Esophagus (tissue), 2 donors: ENCODE measurements at regions not wholly inside any gene's neighbourhood (a gene's known extent, or its start where the extent isn't known, plus 50 kb on each side); places are given as distances from the start of the nearest gene placed in this dataset.

ENCODE experiments used
- H3K27ac ChIP-seq, 2 donors: one replicate each; pipeline ENCODE4 v1.5.1; 2013; ENCODE audit warnings: low read depth in 2 of 2, mild to moderate bottlenecking in 2 of 2, inconsistent platforms in 1 of 2, low read length in 1 of 2, moderate library complexity in 1 of 2
- H3K27me3 ChIP-seq, 2 donors: one replicate each; pipeline ENCODE4 v1.6.1; 2013; ENCODE audit warnings: low read length in 2 of 2, control low read depth in 1 of 2, mild to moderate bottlenecking in 1 of 2; ENCODE audit not compliant: insufficient read depth in 2 of 2, control insufficient read depth in 1 of 2
- H3K36me3 ChIP-seq, 2 donors: one replicate each; pipeline ENCODE4 v1.6.1; 2013; ENCODE audit warnings: low read length in 1 of 2; ENCODE audit not compliant: control insufficient read depth in 2 of 2, insufficient read depth in 2 of 2
- H3K4me1 ChIP-seq, 2 donors: one replicate each; pipeline ENCODE4 v1.6.1; 2013; ENCODE audit warnings: low read length in 1 of 2; ENCODE audit not compliant: control insufficient read depth in 2 of 2, insufficient read depth in 2 of 2
- H3K4me3 ChIP-seq, 2 donors: one replicate each; pipeline ENCODE4 v1.5.1; 2013; ENCODE audit warnings: low read length in 2 of 2, mild to moderate bottlenecking in 2 of 2, low read depth in 1 of 2, moderate library complexity in 1 of 2
- H3K9me3 ChIP-seq, 2 donors: one replicate each; pipeline ENCODE4 v1.6.1; 2013; ENCODE audit warnings: mild to moderate bottlenecking in 2 of 2, low read depth in 1 of 2, low read length in 1 of 2, moderate library complexity in 1 of 2; ENCODE audit not compliant: control insufficient read depth in 2 of 2, insufficient read depth in 1 of 2
- WGBS, 2 donors: extraction: QIAGEN DNeasy Blood & Tissue Kit; methylation state at CpG; one replicate each; pipeline ENCODE4 v1.1.7; 2013; 5-methylcytosine and 5-hydroxymethylcytosine counted together
- donor health status: healthy with polysubstance abuse.
- donor health status: Bipolar disorder and iron deficiency.

DNA sequence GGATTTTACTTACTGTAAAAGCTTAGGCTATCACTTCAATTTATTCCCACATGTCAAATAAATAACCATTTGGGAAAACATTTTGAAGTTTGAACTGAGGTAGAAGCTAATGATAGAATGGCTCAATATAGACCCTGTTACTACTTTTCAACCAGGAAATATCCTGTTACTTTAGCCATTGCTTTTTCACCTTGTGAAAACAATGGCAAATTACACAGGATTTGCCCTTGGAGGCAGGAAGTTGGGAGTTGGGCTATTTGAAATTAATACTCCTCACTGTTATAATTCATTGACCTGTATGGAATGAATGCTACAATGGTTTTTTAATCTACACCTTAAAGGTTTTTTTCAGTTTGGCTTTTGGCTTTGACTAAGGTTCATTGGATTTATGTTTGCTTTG is 98.1 kb upstream of the UBE2E2 start:
- no peaks in the 10 kb centered on the region for H3K9me3 ChIP-seq
- H3K4me3 ChIP-seq: no peak overlapping the region
- no peak overlapping the region for H3K27ac ChIP-seq
- H3K36me3 ChIP-seq: no peaks in the 10 kb centered on the region
- no peaks in the 10 kb centered on the region for H3K4me1 ChIP-seq
- H3K27me3 ChIP-seq: no peaks in the 10 kb centered on the region

DNA sequence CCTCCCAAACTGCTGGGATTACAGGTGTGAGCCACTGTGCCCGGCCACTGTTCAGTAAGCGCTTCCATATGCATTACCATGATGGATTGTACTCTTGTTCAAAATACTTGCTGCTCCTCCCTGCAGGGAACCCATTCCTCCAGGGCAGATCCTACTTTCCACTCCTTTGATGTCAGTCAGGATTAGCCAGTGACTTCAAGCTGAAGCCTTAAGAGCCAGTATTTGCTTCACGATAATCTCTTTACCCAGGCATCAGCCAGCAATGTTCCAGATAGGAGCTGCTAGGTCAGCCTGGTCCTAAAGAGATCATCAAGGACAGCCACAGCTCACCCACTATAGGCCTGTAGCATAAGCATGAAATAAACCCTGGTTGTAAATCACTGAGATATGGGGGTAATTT is 96.5 kb upstream of the UBE2E2 start:
- no peak overlapping the region for H3K27ac ChIP-seq
- no peak overlapping the region for H3K4me3 ChIP-seq
- H3K9me3 ChIP-seq: no peaks in the 10 kb centered on the region
- 94% methylated on average over 3 of the region's 3 CpGs for WGBS, 2 donors
- H3K27me3 ChIP-seq: no peaks in the 10 kb centered on the region
- H3K36me3 ChIP-seq: no peaks in the 10 kb centered on the region
- no peaks in the 10 kb centered on the region for H3K4me1 ChIP-seq

DNA sequence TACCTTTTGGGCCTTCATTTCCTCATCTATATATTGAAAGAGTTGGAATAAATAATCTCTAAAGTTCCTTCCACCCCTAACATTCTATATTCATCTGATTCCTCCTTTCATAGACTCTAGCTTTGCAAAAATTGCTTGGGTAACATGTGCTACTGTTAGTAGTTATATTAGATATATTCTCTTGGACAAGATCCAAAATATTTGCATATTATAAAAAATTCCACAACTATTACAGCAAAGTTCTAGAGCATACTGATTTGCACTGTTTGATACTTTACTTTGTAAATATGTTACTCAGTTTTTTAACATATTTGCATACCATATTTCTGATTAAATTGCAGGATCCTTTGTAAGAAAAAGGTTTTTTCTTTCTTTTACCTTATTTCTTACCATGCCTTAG is 95.9 kb upstream of the UBE2E2 start:
- Histone ChIP-seq H3K9me3 (no peaks in the 10 kb centered on the region), H3K36me3 (no peaks in the 10 kb centered on the region), H3K27me3 (no peaks in the 10 kb centered on the region), H3K4me1 (no peaks in the 10 kb centered on the region), H3K4me3 (no peak overlapping the region), H3K27ac (no peak overlapping the region)

DNA sequence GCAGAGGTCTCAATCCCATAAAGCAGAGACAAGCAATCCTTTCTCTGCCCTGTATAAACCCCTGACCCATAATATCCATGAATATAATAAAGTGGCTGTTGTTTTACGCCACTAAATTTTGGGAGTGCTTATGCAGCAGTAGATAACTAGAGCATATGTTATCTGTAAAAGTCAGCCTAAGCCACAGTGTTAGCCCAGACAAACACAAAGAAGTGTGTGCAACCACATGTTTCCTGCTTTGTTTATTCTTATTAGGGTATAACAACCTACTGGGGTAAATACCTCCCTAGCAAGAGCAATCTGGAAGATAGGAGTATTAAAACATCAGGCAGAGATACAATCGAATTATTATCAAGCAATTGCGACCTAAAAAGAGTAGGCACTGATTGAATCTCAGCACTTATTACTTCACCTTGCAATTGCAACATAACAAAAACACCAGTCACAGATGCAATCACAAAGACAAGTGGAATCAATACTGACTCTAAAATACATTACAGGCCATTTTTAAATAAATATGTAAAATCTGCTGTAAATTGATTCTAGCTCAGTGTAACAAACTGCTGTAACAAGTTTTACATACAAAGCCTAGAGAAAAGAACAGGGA is 94.6 kb upstream of the UBE2E2 start:
- H3K4me1 ChIP-seq: peaks cover 0 to 2% of the 10 kb centered on the region in 2 donors
- 82 to 83% methylated on average over 3 of the region's 3 CpGs for WGBS, 2 donors
- H3K4me3 ChIP-seq: no peak overlapping the region
- H3K36me3 ChIP-seq: no peaks in the 10 kb centered on the region
- H3K9me3 ChIP-seq: no peaks in the 10 kb centered on the region
- H3K27me3 ChIP-seq: no peaks in the 10 kb centered on the region
- H3K27ac ChIP-seq: no peak overlapping the region

DNA sequence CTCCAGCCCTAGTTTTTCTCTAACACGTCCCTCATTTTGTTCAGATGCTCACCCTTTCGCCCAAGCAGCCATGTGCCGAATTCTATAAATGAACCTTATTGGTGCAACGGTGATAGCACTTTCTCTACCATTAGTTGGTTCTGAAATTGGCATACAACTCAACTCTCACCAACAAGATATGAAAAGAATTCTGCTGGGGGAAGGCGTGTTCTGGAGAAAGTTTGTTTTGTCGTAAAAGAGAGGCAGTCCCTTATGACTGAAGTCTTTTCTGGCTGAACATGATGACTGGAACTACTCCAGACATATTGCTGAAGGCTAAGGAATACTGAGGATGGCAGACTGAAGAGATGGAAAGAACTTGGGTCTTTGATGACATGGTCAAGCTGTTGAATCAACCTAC is 91.8 kb upstream of the UBE2E2 start:
- Histone ChIP-seq H3K4me3 (no peak overlapping the region), H3K36me3 (no peaks in the 10 kb centered on the region), H3K27me3 (no peaks in the 10 kb centered on the region), H3K4me1 (peaks cover 0 to 5% of the 10 kb centered on the region in 2 donors), H3K27ac (no peak overlapping the region), H3K9me3 (no peaks in the 10 kb centered on the region)
- WGBS, 2 donors: 86 to 90% methylated on average over 6 of the region's 6 CpGs

DNA sequence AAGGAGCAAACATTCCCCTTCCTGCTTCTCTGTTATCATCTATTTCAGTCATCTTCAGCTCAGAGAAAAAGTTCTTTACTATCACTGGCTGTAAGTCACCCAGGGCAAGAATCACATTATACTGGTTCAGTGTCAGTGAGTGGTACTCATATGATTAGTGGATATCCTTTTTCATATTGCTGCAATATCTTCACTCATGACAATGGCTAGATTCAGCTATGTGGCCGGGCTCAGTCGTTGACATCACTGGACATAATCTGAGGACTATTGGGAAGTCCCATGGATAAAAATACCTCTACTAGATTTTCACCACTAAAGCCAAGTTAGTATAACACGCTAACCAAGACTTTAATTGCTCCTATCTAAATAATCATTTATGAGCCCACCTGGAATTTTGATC is 91.3 kb upstream of the UBE2E2 start:
- peaks cover 0 to 5% of the 10 kb centered on the region in 2 donors for H3K4me1 ChIP-seq
- no peaks in the 10 kb centered on the region for H3K27me3 ChIP-seq
- no peak overlapping the region for H3K4me3 ChIP-seq
- no peaks in the 10 kb centered on the region for H3K9me3 ChIP-seq
- WGBS, 2 donors: 87 to 94% methylated on average over 3 of the region's 3 CpGs
- H3K36me3 ChIP-seq: no peaks in the 10 kb centered on the region
- H3K27ac ChIP-seq: no peak overlapping the region

DNA sequence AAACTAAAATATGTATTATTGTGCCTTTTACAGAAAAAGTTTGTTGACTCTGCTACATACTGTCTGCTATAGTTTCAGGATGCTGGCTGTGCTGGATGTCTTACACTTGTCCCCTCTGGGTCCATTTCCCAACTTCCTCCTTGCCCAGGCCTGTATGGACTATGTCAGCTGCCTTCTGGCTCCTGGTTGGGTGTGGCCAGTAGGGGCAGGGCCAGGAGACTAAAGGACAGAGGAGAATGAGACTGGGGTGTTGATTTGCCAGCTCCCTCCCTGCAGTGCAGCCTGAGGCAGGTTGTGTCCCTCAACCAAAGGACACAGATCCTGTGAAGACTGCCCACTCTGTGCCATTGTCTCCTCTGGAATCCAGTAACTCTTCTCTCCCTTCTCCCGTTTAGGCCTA is 90.6 kb upstream of the UBE2E2 start:
- Histone ChIP-seq H3K9me3 (no peaks in the 10 kb centered on the region), H3K27me3 (no peaks in the 10 kb centered on the region), H3K4me3 (no peak overlapping the region), H3K27ac (peak overlapping the region; percentile 34 to 70), H3K4me1 (peaks cover 0 to 5% of the 10 kb centered on the region in 2 donors), H3K36me3 (no peaks in the 10 kb centered on the region)
- 49 to 67% methylated on average over 1 of the region's 1 CpG for WGBS, 2 donors

DNA sequence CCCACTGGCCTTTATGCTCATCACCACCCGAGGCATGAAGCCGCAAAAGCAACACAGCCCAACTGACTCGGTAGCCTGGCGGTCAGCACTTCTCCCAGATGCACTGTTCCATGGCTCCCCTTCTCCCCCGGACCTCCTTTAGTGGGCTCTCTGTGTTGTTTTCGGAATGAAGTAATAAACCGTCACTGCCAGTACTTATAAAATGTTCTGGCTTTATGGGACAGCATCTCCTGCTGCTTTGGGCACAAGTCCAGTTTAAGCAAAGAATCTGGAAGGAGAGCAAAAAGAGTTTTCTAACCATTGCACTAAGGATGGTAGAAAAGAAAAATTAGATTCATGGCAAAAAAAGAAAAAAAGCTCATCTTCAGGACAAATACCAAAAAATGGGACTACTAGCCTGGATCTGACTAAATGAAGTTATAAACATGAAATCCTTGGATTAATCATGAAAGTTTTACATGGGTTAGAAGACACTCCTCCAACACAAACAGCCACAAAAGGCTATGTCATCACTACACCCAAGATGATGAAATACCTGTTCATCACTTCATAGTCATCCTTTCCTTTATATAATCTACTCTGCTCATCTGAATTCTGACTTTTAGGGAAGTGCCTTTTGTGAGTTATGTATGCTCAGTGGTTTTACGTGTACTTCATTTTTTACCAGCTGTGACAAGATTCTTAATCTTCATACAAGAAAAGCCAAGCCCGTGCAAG is 89.5 kb upstream of the UBE2E2 start:
- Histone ChIP-seq H3K27ac (peak overlapping the region; percentile 78 to 84), H3K4me1 (peaks cover 0 to 5% of the 10 kb centered on the region in 2 donors), H3K9me3 (no peaks in the 10 kb centered on the region), H3K27me3 (no peaks in the 10 kb centered on the region), H3K4me3 (no peak overlapping the region), H3K36me3 (no peaks in the 10 kb centered on the region)
- 44 to 67% methylated on average over 9 of the region's 9 CpGs for WGBS, 2 donors

DNA sequence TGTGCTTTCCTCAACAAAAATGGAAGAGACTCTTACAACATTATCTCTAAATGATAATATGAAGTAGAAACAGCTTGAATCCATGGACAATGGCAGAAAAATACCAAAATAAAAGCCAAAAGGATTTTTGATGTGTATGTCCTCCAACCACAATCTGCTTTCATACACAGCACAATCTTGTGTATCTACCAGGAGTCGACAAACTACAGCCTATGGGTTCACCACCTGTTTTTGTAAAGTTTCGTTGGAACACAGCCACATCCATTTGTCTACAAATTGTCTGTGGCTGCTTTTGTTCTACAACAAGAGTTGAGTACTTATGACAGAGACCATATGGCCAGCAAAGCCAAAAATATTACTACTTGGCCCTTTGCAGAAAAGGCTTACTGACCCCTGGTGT is 88.7 kb upstream of the UBE2E2 start:
- no peaks in the 10 kb centered on the region for H3K27me3 ChIP-seq
- H3K9me3 ChIP-seq: no peaks in the 10 kb centered on the region
- H3K27ac ChIP-seq: peak overlapping the region; percentile 48 to 49
- H3K36me3 ChIP-seq: no peaks in the 10 kb centered on the region
- no peak overlapping the region for H3K4me3 ChIP-seq
- 51 to 61% methylated on average over 2 of the region's 2 CpGs for WGBS, 2 donors
- peaks cover 0 to 5% of the 10 kb centered on the region in 2 donors for H3K4me1 ChIP-seq
